Kidney tubule cell (primary cell): ENCODE measurements at regions not wholly inside any gene's neighbourhood (a gene's known extent, or its start where the extent isn't known, plus 50 kb on each side); places are given as distances from the start of the nearest gene placed in this dataset.
"Not testable (repeated sequence)": the region's sequence is repeated elsewhere in the genome, so short reads cannot be mapped to it uniquely, and the experiment has no call there.

Experiments used
- DNase-seq: peaks from one replicate; pipeline ENCODE4 v3.0.0-alpha.2; 2018; ENCODE audit warnings: low spot score

DNA sequence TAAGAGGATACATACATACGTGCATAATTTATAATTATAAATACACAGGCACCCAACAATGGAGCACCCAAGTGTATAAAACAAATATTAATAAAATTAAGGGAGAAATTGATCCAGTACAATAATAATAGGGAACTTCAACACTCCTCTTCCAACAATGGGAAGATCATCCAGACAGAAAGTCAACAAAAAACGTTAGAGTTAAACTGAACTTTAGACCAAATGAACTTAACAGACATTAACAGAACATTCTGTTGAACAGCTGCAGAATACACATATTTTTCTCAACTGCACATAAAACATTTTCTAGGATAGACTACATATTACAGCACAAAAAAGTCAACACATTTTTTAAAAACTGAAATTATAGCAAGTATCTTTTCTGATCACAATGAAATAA lies 339.7 kb downstream of the CGGBP1 start:
- DNase-seq: no peak

DNA sequence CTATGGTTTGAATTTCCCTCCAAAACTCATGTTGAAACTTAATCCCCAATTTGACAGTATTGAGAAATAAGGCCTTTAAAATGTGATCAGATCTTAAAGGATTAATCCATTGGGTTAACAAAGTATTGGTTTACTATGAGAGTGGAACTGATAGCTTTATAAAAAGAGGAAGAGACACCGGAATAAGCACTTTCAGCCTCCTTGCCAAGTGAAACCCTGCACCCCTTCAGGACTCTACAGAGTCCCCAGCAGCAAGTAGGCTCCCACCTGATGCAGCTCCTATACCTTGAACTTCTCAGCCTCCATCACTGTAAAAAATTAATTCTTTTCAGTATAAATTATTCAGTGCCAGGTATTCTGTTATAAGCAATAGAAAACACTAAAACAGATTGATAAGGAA lies 348.3 kb downstream of the CGGBP1 start:
- DNase-seq: no peak

DNA sequence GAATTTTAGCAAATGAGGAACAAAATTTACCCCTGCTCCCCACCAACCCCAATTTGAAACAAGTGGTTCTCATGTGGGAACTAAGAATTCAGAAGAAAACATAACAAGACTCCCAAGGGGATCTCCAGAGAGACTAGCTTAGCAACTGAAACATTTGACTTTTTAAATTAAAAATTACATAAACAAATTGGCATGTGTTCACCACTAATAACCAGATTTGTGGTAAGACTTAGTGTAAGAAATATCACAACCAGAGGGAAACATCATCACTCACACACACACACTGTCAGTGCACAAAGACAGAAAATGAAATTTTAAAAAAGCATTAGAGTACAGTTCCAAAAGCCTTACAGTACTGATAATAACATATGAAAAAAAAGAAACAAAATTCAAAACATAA lies 348.8 kb downstream of the CGGBP1 start:
- no peak for DNase-seq

DNA sequence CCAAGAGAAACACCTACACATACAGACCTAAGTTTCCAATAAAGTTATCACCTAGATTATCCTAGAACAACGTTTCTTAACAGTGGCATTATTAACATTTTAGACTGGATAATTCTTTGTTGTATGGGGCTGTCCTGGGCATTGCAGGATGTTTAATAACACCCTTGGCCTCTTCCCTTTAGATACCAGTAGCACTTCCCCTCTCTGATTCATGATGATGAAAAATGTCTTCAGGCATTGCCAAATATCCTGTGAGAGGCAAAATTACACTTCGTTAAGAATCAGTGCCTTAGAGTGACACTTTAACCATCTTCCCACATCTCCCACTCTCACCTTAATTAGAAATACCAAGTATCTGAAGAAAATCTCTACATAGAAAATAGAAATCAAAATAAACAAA lies 352.6 kb downstream of the CGGBP1 start:
- DNase-seq: no peak

DNA sequence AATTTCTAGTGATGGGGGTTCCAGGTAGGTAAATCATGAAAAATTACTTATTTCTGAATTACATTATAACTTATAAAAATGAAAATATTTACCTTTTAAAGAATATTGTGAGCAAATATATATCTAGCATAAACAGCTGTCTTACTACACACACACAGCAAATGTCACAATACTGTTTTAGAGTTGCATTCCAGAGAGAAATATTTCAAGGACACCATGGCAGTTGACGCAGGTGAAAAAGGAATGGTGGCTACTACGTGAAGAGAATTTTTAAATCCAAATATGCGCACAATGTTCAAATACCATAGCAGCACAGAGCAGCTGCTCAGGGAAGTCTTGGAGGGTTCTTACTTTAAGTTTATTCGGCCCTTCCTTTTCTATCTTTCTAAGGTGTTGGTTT lies 356.2 kb downstream of the CGGBP1 start:
- no peak for DNase-seq

DNA sequence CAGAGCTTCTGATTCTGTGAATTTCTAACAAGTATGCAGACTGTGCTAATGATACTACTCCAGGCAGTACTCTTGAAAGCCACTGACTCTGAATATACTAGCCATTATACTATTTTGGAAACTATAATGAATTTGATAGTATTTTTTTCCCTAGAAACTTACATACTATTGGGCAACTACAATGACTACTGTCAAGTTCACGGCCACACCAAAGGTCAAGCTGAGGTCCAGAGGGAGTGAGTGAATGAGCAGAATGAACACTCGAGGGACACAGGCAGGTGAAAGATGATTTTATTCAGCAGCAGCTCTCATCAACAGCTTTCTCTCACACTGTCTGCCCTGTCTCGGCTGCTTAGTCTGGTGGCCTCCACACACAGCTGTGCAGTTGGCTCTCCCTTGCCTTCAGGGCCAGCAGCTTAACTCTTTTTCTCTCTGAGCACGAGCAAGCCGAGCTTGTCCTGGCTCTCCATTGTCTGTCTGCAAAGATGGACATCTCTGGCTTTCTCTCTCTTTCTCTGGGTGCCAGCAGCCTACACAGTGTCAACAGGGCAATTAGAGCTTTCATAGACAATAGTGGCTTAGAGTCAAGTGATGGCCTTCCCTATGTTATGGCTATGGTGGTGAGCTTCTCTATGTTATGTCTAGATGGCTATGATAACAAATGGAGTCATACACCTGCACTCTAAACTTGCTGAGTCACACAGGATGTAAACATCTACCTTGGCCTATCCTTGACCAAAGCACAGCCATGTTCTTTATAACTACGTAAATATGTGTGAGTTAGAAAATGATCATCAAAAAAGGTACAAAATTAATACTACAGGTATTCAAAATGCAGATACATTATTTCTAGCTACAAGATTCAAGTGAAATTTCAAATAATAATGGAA lies 362.4 kb downstream of the CGGBP1 start:
- no peak for DNase-seq

DNA sequence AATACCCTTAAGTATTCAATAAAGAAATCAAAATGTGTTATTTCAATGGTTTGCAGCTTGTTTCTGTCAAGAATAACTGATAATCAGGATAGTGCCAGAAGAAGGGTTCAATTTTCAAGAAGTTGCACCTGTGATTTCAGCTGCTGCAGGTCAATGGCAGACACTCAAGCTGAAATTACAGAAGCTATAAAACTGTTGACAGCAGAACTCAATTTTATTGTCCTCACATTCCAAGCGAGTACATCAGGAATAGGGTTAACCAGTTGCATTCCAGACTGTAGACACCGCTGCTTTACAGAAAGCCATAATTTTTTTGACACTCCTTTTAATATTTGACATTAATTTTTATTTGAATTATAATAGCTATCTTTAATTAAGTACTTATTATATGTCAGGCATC lies 364.1 kb downstream of the CGGBP1 start:
- DNase-seq: no peak

DNA sequence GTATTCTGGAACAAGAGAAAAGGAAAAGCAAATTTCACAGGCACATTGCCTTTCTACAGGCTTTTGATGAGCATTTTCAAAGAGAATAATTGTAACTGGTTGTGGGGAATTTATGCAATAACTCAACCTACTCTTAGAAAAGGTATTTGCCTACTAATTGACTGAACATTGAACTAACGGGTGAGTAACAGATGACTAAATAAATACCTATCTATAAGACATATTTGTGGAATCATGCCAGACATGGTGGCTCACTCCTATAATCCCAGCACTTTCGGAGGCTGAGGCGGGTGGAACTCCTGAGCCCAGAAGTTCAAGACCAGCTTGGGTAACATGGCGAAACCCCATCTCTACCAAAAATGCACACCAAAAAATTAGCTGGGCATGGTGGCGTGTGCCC lies 367.7 kb downstream of the CGGBP1 start:
- peak; percentile 29 for DNase-seq

DNA sequence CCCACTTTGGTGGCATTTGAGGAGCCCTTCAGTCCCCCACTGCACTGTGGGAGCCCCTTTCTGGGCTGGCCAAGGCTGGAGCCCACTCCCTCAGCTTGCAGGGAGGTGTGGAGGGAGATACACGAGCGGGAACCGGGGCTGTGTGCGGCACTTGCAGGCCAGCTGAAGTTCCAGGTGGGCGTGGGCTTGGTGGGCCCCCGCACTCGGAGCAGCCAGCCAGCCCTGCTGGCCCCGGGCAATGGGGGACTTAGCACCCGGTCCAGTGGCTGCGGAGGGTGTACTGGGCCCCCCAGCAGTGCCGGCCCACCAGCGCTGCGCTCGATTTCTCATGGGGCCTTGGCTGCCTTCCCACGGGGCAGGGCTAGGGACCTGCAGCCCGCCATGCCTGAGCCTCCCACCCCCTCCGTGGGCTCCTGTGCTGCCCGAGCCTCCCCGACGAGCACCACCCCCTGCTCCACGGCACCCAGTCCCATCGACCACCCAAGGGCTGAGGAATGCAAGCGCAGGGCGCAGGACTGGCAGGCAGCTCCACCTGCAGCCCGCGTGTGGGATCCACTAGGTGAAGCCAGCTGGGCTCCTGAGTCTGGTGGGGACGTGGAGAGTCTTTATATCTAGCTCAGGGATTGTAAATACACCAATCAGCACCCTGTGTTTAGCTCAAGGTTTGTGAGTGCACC lies 379.7 kb downstream of the CGGBP1 start:
- DNase-seq: not testable (repeated sequence)

DNA sequence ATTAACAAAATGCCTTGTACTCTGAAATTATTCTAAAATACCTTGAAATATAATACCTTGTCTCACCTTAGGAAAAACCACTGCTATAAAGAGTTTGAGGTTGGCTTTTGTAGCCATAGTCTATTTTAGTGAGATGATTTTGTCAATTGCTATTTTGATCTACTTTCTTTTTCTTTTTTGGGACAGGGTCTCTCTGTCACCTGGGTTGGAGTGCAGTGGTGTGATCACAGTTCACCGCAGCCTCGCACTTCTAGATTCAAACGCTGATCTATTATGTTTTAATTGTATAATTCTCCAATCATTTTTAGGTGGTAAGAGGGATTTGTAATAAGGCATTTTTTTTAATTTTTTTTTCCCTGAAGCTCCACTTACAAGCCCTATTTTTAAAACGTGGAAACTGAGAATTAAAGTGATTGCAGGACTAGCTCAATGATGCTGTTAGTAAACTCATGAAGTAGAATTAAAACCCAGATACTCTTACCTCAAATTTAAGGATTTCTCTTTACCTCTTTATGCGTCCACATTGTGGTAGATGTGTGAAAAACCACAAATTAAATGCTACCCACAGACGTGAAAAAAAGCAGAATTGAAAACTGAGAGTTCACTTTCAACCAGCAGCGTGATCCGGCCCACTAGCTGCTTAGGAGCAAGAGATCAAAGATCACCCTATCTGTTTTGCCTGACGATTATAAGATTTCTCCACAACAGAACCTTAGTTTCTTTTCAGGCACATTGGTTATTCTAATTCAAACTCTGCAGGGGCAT lies 384.2 kb downstream of the CGGBP1 start:
- DNase-seq: no peak

DNA sequence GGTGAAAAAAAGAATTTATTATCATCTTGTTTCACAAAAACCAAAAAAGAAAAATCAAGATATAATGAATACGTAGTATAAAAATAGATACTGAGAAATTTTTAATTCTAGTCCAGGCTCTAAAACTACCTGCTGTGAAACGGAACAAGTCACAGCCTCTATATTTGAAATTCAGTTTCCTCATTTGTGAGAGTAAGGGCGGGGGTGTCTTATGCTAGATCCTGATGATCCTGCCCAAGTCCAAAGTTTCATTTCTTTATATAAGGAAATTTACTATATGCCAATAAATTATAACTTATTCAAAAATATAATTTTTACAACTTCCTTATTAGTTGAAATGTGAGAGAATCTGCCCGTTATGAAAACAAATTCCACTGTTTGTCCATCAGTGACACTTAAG lies 385.7 kb downstream of the CGGBP1 start:
- no peak for DNase-seq

DNA sequence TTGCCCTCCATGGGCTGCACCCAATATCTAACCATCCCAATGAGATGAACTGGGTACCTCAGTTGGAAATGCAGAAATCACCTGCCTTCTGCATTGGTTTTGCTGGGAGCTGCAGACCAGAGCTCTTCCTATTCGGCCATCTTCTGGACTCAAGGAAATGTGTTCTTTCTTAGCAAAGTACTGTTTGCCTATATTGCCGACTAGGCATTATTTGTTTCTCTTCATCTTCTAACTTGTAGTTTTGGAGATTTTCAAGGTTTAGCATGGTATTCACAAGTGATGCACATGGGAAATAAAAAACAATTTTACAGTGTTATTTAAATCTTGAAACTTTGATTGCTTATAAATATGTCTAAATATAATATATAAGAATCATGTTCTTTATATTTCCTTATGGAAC lies 377.8 kb upstream of the POU1F1 start:
- no peak for DNase-seq

DNA sequence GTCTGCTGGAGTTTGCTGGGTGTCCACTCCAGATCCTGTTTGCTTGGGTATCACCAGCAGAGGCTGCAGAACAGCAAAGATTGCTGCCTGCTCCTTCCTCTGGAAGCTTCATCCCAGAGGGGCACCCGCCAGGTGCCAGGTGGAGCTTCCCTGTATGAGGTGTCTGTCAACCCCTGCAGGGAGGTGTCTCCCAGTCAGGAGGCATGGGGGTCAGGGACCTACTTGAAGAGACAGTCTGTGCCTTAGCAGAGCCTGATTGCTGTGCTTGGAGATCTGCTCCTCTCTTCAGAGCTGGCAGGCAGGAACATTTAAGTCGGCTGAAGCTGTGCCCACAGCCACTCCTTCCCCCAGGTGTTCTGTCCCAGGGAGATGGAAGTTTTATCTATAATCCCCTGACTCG lies 376.8 kb upstream of the POU1F1 start:
- not testable (repeated sequence) for DNase-seq

DNA sequence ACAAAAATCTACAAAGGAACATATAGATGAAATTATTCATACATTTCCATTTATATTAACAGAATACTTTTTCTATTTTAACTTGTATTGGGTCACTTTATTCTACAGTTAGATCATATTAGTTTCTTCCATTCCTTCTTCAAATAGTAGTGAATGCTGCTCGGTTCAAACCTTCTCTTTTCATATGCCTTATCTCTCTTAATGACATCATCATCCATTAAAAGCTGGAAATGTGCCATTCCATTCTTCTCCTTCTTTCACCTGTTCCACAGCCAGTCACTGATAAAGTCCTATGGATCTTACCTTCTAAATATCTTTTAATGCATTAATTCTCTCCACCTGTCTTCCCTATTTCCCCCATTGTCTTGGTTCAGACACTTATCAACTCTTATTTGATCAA lies 358.0 kb upstream of the POU1F1 start:
- DNase-seq: no peak

DNA sequence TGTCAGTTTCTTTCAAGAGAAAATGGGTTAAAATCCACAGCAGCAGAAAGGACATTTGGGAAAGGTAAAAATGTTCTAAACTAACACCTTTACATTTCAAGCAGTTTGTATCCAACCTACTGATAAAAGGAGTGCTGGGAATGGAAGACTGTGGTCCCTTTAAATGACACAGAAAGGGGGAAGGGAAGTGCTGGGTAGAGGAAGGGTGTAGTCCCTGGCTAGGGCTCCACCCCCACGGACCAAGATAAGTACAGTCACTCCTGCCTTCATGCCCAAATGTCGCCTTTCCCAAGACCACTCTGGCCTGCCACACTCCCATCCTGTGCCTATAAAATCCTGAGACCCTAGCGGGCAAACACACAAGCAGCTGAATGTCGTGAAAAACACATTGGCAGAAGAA lies 350.9 kb upstream of the POU1F1 start:
- no peak for DNase-seq

DNA sequence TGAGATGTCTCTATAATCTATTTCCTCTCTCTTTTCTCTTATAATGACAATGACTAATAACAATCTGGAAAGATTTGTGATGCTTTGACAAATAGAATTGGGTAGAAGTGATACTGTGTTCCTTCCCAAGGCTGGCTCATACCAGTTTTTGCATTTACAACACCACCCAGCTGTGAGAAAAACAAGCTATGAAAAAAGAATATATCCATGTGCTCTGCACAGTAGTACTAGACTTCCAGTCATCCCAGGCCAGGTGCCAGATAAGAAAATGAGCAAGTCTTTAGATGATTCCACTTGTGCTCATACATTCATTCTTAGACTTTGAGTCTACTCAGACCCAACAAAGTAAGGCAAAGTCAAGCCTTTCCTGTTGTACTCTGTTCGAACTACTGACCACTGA lies 350.2 kb upstream of the POU1F1 start:
- DNase-seq: no peak

DNA sequence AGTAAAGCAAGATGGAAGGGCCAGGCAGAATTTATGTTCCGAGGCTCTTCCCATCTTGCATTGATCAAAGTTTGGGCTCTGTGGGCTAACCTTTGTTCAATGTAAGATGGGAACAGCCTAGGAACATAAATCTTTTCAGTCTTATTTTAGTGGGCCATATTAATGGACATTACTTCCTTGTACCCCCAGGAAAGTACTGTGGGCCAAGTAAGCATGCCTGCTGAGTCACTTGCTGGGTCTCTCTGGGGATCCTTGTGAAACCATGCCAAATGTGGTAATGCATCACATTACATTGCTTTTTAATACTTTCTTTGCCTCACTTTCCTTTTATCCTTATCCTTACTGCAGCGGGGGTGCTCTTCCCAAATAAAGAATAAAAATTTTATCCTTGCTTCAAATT lies 349.5 kb upstream of the POU1F1 start:
- no peak for DNase-seq

DNA sequence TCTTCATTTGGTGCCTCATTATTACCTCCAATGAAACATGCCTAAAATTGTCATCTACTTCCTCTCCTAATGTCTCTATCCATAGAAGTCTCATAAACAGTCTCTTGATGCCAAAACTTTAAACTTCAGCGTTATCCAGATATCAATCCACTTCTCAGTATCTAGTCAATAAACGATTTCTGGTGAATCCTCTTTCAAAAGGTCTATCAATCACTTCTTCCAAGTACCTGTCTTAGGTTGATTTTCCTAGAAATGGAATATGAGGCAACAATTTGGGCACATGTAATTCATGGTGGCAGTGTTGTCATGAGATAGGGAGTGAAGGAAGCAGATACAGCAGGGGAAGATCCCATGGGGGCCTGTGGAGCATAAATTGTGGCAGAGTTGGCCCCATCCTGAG lies 348.5 kb upstream of the POU1F1 start:
- DNase-seq: no peak

DNA sequence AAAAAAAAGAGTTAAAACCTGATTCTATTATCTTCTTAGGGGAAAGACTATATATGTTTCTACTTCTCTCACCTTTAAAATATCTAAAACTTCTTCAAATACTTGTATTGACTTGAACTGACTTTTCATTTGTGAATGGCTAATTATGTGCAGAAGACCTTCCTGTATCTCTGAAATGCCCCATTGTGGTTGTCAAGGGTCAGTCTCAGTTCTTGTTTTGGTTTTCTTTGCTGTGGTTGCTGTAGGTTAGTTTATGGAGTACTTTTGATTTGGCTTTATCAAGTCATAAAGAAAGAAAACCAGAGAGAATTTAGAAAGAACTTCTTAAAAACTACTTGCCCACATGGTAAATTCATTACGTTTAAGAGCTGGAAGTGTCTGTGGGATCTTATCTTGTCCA lies 345.3 kb upstream of the POU1F1 start:
- no peak for DNase-seq

DNA sequence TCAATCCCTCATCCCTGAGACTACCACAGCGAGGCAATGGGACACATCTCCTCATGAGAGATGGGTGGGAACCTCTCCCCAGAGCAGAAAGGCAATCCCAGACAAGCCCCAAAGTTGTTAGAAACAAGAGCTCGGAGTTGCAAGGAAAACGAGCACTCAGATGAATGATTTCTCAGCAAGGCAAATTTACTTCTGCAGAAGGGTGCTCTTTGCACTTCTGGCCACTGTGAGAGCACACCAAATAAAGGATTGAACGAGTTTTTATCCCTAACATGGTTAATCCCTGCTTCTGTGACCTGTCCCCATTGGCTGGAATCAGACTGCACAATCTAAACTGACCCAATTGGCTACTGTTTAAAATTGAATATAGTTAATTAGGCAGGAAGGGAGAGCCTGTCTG lies 339.1 kb upstream of the POU1F1 start:
- no peak for DNase-seq

DNA sequence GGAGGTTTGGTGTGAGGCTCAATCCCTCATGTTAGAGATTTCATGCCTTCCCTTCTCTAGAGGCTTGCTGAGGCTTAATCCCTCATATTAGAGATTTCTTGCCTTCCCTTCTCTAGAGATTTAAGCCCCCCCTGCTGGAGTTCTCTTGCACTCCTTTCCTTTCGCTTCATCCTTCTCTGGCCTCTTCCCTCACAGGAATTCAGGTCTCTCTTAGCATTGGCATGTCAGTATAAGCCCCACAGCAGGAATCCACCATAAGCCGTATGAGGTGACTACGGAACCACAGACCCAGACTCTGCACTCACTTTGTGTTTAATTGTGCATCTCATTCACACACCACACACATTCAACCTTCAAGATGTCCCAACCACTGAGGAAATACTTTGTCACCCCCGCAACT lies 338.6 kb upstream of the POU1F1 start:
- no peak for DNase-seq

DNA sequence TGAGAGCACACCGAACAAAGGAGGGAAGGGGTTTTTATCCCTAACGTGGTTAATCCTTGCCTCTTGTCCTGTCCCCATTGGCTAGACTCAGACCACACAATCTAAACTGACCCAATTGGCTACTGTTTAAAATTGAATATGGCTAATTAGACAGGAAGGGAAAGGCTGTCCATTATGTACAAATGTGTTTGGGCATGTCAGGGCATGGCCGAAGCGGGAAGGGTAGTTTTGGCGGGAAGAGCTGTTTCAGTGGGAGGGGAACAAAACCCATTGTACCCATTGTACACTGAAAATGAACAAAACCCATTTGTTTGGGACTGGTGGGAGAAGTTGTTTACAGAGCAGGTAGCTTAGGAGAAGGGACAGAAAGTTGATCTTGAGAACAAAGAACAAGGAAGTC lies 330.9 kb upstream of the POU1F1 start:
- no peak for DNase-seq

DNA sequence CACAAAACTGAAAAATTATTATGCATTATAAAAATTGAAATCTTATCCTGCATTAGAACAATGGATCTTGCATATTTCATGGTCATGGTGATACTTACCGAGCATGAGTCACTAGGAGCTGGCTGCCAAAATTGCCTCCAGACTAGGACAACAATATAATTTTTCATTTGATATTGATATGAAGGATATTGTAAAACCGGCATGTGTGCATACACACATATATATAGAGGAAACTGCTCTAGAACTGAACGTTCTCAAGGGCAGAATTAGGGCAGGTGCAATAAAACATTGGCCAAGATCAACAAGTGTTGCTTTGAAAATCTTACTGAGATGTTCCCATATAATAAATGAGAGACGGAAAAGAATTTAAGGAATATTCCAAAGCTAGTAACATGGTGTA lies 319.4 kb upstream of the POU1F1 start:
- DNase-seq: no peak
